WTC11 (cell line): ENCODE measurements at regions not wholly inside any gene's neighbourhood (a gene's known extent, or its start where the extent isn't known, plus 50 kb on each side); places are given as distances from the start of the nearest gene placed in this dataset.
"Not testable (repeated sequence)": the region's sequence is repeated elsewhere in the genome, so short reads cannot be mapped to it uniquely, and the experiment has no call there.

ENCODE experiments used
- IRF2 ChIP-seq: sonication (generic); formaldehyde crosslinking; IDR thresholded peaks from 2 replicates; pipeline ENCODE4 v1.8.0; 2022; ENCODE audit warnings: low read depth, missing genetic modification reagents, borderline replicate concordance
- NFYB ChIP-seq: sonication (generic); formaldehyde crosslinking; conservative IDR thresholded peaks from 2 replicates; pipeline ENCODE4 v1.8.0; 2022; ENCODE audit warnings: low read depth, missing genetic modification reagents
- RORB ChIP-seq: fragments of 250-450 bp; sonication (Bioruptor Pico); IDR thresholded peaks from 2 replicates; pipeline ENCODE4 v1.9.0; 2021; ENCODE audit warnings: mild to moderate bottlenecking
- SMAD4 ChIP-seq: sonication (generic); formaldehyde crosslinking; IDR thresholded peaks from 2 replicates; pipeline ENCODE4 v1.8.0; 2022; ENCODE audit warnings: mild to moderate bottlenecking, missing genetic modification reagents
- TF ChIP-seq, protein P1 (sequence below): fragments of 250-450 bp; sonication (Bioruptor Pico); IDR thresholded peaks from 2 replicates; pipeline ENCODE4 v1.9.0; 2021; ENCODE audit warnings: moderate library complexity, mild to moderate bottlenecking, inconsistent platforms, borderline replicate concordance
- TF ChIP-seq, protein P2 (sequence below): fragments of 200-600 bp; IDR thresholded peaks from 2 replicates; pipeline ENCODE4 v1.8.0; 2022; ENCODE audit warnings: antibody characterized with exemption
- TF ChIP-seq, protein P3 (sequence below): fragments of 250-450 bp; sonication (Bioruptor Pico); conservative IDR thresholded peaks from 2 replicates; pipeline ENCODE4 v1.9.0; 2021; ENCODE audit warnings: mild to moderate bottlenecking
- TF ChIP-seq, protein P4 (sequence below): sonication (generic); formaldehyde crosslinking; IDR thresholded peaks from 2 replicates; pipeline ENCODE4 v1.8.0; 2022; ENCODE audit warnings: mild to moderate bottlenecking, missing genetic modification reagents
- TF ChIP-seq, protein P5 (sequence below): sonication (generic); formaldehyde crosslinking; IDR thresholded peaks from 2 replicates; pipeline ENCODE4 v1.8.1; 2022; ENCODE audit warnings: missing genetic modification reagents, borderline replicate concordance
- TF ChIP-seq, protein P6 (sequence below): sonication (generic); formaldehyde crosslinking; IDR thresholded peaks from 2 replicates; pipeline ENCODE4 v1.8.1; 2023; ENCODE audit warnings: mild to moderate bottlenecking, moderate library complexity, missing genetic modification reagents
- TF ChIP-seq, protein P7 (sequence below): fragments of 250-450 bp; sonication (Bioruptor Pico); IDR thresholded peaks from 2 replicates; pipeline ENCODE4 v1.9.0; 2021; ENCODE audit warnings: mild to moderate bottlenecking, borderline replicate concordance

DNA sequence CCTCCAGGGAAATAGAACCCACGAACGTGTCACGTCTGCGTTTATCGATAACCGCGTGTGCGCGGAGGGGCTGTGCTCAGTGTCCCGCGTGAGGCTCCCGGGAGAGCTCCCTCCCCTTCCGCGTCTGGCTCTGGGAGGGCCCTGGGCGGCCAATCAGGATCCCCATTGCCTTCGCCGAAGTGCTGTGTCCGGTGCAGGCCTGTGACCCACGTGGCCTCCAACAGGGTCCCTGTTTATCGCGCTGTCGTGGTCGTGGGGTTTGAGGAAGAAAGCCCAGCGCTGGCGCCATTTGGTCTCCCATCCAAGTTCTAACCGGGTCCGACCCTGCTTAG, 345.6 kb downstream of the ADGRD1 start:
- TF ChIP-seq, protein P1, sequence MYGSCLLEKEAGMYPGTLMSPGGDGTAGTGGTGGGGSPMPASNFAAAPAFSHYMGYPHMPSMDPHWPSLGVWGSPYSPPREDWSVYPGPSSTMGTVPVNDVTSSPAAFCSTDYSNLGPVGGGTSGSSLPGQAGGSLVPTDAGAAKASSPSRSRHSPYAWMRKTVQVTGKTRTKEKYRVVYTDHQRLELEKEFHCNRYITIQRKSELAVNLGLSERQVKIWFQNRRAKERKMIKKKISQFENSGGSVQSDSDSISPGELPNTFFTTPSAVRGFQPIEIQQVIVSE (CRISPR knock-in tag), result not testable (repeated sequence)
- not testable (repeated sequence) for TF ChIP-seq SMAD4; NFYB; IRF2 (CRISPR knock-in tag); RORB (CRISPR knock-in tag)
- TF ChIP-seq, protein P2, sequence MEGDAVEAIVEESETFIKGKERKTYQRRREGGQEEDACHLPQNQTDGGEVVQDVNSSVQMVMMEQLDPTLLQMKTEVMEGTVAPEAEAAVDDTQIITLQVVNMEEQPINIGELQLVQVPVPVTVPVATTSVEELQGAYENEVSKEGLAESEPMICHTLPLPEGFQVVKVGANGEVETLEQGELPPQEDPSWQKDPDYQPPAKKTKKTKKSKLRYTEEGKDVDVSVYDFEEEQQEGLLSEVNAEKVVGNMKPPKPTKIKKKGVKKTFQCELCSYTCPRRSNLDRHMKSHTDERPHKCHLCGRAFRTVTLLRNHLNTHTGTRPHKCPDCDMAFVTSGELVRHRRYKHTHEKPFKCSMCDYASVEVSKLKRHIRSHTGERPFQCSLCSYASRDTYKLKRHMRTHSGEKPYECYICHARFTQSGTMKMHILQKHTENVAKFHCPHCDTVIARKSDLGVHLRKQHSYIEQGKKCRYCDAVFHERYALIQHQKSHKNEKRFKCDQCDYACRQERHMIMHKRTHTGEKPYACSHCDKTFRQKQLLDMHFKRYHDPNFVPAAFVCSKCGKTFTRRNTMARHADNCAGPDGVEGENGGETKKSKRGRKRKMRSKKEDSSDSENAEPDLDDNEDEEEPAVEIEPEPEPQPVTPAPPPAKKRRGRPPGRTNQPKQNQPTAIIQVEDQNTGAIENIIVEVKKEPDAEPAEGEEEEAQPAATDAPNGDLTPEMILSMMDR, result not testable (repeated sequence)
- TF ChIP-seq, protein P3, sequence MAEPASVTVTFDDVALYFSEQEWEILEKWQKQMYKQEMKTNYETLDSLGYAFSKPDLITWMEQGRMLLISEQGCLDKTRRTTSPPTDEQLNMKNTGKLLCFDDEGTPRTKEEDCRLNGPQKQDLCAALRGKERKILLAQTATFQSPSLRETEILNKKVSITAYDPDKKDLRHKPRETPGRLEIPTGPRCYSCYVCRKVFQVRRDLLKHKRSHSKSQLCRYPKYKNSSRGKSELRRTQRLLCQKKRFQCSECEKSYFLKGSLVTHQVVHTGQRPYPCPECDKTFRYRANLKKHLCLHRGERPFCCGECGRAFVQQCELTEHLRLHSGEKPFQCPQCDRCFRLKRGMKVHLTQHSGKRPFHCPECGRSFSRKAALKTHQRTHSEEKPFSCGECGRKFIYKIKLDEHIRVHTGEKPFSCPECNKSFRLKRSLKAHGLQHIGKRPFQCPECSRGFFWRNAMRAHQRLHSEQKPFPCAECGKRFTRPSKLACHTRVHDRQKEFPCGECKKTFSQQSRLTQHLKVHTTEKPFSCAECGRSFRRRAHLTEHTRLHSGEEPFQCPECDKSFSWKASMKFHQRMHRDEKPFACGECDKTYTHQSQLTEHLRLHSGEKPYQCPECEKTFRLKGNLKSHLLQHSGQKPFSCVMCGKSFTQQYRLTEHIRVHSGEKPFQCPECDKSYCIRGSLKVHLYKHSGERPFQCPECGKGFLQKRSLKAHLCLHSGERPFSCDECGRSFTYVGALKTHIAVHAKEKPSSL, result not testable (repeated sequence)
- TF ChIP-seq, protein P4, sequence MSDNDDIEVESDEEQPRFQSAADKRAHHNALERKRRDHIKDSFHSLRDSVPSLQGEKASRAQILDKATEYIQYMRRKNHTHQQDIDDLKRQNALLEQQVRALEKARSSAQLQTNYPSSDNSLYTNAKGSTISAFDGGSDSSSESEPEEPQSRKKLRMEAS (CRISPR knock-in tag), result not testable (repeated sequence)
- TF ChIP-seq, protein P5, sequence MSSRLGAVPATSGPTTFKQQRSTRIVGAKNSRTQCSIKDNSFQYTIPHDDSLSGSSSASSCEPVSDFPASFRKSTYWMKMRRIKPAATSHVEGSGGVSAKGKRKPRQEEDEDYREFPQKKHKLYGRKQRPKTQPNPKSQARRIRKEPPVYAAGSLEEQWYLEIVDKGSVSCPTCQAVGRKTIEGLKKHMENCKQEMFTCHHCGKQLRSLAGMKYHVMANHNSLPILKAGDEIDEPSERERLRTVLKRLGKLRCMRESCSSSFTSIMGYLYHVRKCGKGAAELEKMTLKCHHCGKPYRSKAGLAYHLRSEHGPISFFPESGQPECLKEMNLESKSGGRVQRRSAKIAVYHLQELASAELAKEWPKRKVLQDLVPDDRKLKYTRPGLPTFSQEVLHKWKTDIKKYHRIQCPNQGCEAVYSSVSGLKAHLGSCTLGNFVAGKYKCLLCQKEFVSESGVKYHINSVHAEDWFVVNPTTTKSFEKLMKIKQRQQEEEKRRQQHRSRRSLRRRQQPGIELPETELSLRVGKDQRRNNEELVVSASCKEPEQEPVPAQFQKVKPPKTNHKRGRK (CRISPR knock-in tag), result not testable (repeated sequence)
- TF ChIP-seq, protein P6, sequence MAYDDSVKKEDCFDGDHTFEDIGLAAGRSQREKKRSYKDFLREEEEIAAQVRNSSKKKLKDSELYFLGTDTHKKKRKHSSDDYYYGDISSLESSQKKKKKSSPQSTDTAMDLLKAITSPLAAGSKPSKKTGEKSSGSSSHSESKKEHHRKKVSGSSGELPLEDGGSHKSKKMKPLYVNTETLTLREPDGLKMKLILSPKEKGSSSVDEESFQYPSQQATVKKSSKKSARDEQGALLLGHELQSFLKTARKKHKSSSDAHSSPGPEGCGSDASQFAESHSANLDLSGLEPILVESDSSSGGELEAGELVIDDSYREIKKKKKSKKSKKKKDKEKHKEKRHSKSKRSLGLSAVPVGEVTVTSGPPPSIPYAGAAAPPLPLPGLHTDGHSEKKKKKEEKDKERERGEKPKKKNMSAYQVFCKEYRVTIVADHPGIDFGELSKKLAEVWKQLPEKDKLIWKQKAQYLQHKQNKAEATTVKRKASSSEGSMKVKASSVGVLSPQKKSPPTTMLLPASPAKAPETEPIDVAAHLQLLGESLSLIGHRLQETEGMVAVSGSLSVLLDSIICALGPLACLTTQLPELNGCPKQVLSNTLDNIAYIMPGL (CRISPR knock-in tag), result not testable (repeated sequence)
- TF ChIP-seq, protein P7, sequence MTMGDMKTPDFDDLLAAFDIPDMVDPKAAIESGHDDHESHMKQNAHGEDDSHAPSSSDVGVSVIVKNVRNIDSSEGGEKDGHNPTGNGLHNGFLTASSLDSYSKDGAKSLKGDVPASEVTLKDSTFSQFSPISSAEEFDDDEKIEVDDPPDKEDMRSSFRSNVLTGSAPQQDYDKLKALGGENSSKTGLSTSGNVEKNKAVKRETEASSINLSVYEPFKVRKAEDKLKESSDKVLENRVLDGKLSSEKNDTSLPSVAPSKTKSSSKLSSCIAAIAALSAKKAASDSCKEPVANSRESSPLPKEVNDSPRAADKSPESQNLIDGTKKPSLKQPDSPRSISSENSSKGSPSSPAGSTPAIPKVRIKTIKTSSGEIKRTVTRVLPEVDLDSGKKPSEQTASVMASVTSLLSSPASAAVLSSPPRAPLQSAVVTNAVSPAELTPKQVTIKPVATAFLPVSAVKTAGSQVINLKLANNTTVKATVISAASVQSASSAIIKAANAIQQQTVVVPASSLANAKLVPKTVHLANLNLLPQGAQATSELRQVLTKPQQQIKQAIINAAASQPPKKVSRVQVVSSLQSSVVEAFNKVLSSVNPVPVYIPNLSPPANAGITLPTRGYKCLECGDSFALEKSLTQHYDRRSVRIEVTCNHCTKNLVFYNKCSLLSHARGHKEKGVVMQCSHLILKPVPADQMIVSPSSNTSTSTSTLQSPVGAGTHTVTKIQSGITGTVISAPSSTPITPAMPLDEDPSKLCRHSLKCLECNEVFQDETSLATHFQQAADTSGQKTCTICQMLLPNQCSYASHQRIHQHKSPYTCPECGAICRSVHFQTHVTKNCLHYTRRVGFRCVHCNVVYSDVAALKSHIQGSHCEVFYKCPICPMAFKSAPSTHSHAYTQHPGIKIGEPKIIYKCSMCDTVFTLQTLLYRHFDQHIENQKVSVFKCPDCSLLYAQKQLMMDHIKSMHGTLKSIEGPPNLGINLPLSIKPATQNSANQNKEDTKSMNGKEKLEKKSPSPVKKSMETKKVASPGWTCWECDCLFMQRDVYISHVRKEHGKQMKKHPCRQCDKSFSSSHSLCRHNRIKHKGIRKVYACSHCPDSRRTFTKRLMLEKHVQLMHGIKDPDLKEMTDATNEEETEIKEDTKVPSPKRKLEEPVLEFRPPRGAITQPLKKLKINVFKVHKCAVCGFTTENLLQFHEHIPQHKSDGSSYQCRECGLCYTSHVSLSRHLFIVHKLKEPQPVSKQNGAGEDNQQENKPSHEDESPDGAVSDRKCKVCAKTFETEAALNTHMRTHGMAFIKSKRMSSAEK (CRISPR knock-in tag), result not testable (repeated sequence)
